Neural cell (in vitro differentiated cells): ENCODE measurements at regions not wholly inside any gene's neighbourhood (a gene's known extent, or its start where the extent isn't known, plus 50 kb on each side); places are given as distances from the start of the nearest gene placed in this dataset.

Experiments used
- EP300 ChIP-seq: fragments of 450-650 bp; conservative IDR thresholded peaks from 2 replicates; pipeline ENCODE4 v1.6.1; 2014; ENCODE audit warnings: antibody characterized with exemption, mild to moderate bottlenecking, moderate library complexity; ENCODE audit not compliant: poor library complexity, severe bottlenecking
- SMC3 ChIP-seq: fragments of 450-650 bp; conservative IDR thresholded peaks from 2 replicates; pipeline ENCODE4 v1.6.1; 2014; ENCODE audit warnings: antibody characterized with exemption, mild to moderate bottlenecking, moderate library complexity; ENCODE audit not compliant: poor library complexity
- TF ChIP-seq, protein P1 (sequence below): fragments of 450-650 bp; IDR thresholded peaks from 2 replicates; pipeline ENCODE4 v1.5.1; 2014; ENCODE audit warnings: antibody characterized with exemption, mild to moderate bottlenecking, moderate library complexity; ENCODE audit not compliant: poor library complexity, severe bottlenecking

DNA sequence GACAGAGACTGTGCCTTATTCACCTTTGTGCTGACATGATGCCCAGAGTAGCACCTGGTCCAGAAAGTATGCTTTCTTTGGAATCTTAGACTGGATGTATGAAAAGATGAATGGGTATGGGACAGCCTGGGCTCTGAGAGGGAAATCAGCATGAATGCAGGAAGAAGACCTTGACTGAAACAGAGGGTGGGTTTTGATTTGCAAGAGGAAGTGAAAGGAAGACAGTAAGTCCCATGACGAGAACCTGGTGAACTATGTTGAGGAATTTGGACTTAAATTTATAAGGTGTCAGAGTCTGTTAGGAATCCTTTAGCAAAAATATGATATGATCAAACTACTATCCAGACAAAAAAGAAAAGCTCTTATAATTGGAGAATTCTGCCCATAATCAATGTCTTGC is 301.9 kb downstream of the SPRY2 start:
- TF ChIP-seq EP300 (no peak), SMC3 (no peak)
- TF ChIP-seq, protein P1, sequence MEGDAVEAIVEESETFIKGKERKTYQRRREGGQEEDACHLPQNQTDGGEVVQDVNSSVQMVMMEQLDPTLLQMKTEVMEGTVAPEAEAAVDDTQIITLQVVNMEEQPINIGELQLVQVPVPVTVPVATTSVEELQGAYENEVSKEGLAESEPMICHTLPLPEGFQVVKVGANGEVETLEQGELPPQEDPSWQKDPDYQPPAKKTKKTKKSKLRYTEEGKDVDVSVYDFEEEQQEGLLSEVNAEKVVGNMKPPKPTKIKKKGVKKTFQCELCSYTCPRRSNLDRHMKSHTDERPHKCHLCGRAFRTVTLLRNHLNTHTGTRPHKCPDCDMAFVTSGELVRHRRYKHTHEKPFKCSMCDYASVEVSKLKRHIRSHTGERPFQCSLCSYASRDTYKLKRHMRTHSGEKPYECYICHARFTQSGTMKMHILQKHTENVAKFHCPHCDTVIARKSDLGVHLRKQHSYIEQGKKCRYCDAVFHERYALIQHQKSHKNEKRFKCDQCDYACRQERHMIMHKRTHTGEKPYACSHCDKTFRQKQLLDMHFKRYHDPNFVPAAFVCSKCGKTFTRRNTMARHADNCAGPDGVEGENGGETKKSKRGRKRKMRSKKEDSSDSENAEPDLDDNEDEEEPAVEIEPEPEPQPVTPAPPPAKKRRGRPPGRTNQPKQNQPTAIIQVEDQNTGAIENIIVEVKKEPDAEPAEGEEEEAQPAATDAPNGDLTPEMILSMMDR: no peak
